Adrenal gland (tissue), 9 donors: ENCODE measurements at regions not wholly inside any gene's neighbourhood (a gene's known extent, or its start where the extent isn't known, plus 50 kb on each side); places are given as distances from the start of the nearest gene placed in this dataset.

Source experiments
- DNase-seq, 7 donors: peaks; one replicate each; pipeline ENCODE4 v3.0.0-alpha.2; 2019 to 2020
- H3K27ac ChIP-seq, 5 donors: fragments of 200-600 bp; sonication (generic) in 4 of 5; 1 replicate in 3 of 5; 2 replicates in 2 of 5; pipeline versions ENCODE4 v1.5.1 to v1.8.0; 2016 to 2020; ENCODE audit warnings: mild to moderate bottlenecking in 1 of 5
- H3K27me3 ChIP-seq: fragments of 200-600 bp; 2 replicates; pipeline ENCODE4 v1.8.0; 2021
- H3K36me3 ChIP-seq, 2 donors: fragments of 200-600 bp; replicated peaks in 1 of 2; 1 replicate in 1 of 2; 2 replicates in 1 of 2; pipeline versions ENCODE4 v1.5.1 to v1.8.0; 2018 to 2022
- H3K4me1 ChIP-seq, 2 donors: fragments of 200-600 bp; replicated peaks in 1 of 2; 1 replicate in 1 of 2; 2 replicates in 1 of 2; pipeline versions ENCODE4 v1.5.1 to v1.8.0; 2018 to 2021
- H3K4me3 ChIP-seq, 4 donors: fragments of 200-600 bp; sonication (generic) in 3 of 4; one replicate each; pipeline ENCODE4 v1.5.1; 2016 to 2018
- H3K9me3 ChIP-seq, 3 donors: fragments of 200-600 bp; sonication (generic) in 1 of 3; replicated peaks in 1 of 3; 1 replicate in 2 of 3; 2 replicates in 1 of 3; pipeline versions ENCODE4 v1.5.1 to v1.8.0; 2016 to 2021
- CTCF ChIP-seq, 6 experiments: fragments of 450-650 bp in 4 of 6; fragments of 200-600 bp in 2 of 6; sonication (generic) in 1 of 6; IDR thresholded peaks; 1 replicate in 5 of 6; 2 replicates in 1 of 6; pipeline versions ENCODE4 v1.5.1 to v1.8.0; 2016 to 2021; ENCODE audit warnings: antibody characterized with exemption in 6 of 6, mild to moderate bottlenecking in 2 of 6, moderate library complexity in 1 of 6
- POLR2A ChIP-seq, 2 donors: fragments of 450-650 bp; IDR thresholded peaks; one replicate each; pipeline ENCODE4 v1.6.1; 2017; ENCODE audit warnings: antibody characterized with exemption in 2 of 2, mild to moderate bottlenecking in 2 of 2, moderate library complexity in 1 of 2
- WGBS, 4 donors: extraction: QIAGEN DNeasy Blood & Tissue Kit in 2 of 4; methylation state at CpG; one replicate each; pipeline versions ENCODE4 v1.1.5 to v1.1.7; 2013 to 2017; 5-methylcytosine and 5-hydroxymethylcytosine counted together
- intact Hi-C, 2 donors: fragments of 100-400 bp; cut with DNase I; formaldehyde crosslinking; loops; one replicate each; pipeline versions ENCODE4 v1.14.1 to v1.15.0; 2022 to 2023
- donor health status: healthy with polysubstance abuse.
- donor health status: Bipolar disorder and iron deficiency.
- donor health status: DM: yes; HTN: yes; CAD: no.
- donor health status: DM: no; HTN: no; CAD: no.
- donor health status: DM: no; HTN: no; CAD: no.

- H3K4me3 ChIP-seq: no peak overlapping the region
- H3K4me1 ChIP-seq: no peaks in the 10 kb centered on the region
- no peaks in the 10 kb centered on the region for H3K36me3 ChIP-seq
- no peak overlapping the region for H3K27ac ChIP-seq
- TF ChIP-seq POLR2A (IDR thresholded peaks at IDR 0.05): no peak
- no peak for TF ChIP-seq CTCF (IDR thresholded peaks at IDR 0.05)
- DNase-seq: no peak
- H3K27me3 ChIP-seq: no peaks in the 10 kb centered on the region
- intact Hi-C loops: no loop called here
- WGBS, 4 donors: 69 to 91% (median 84%) methylated on average over 3 of the region's 3 CpGs
- no peaks in the 10 kb centered on the region for H3K9me3 ChIP-seq
Measured at GRCh38 chr7:136128050-136128449, 150.9 kb upstream of the MTPN start.

- H3K27ac ChIP-seq: no peak overlapping the region
- intact Hi-C loops: no loop called here
- 73 to 82% (median 77%) methylated on average over 3 of the region's 3 CpGs for WGBS, 4 donors
Measured at GRCh38 chr7:136123352-136123751, 146.2 kb upstream of the MTPN start.

GRCh38 chr7:136122026-136122425 is 144.9 kb upstream of the MTPN start:
- no peaks in the 10 kb centered on the region for H3K9me3 ChIP-seq
- H3K27me3 ChIP-seq: no peaks in the 10 kb centered on the region
- no peak for DNase-seq
- TF ChIP-seq CTCF (IDR thresholded peaks at IDR 0.05) (no peak), POLR2A (IDR thresholded peaks at IDR 0.05) (no peak)
- no peak overlapping the region for H3K27ac ChIP-seq
- no peaks in the 10 kb centered on the region for H3K36me3 ChIP-seq
- intact Hi-C loops: no loop called here
- 65 to 80% (median 74%) methylated on average over 1 of the region's 1 CpG for WGBS, 4 donors
- no peak overlapping the region for H3K4me3 ChIP-seq
- H3K4me1 ChIP-seq: no peaks in the 10 kb centered on the region

More at GRCh38 chr7:136123352-136123751, 146.2 kb upstream of the MTPN start:
- Histone ChIP-seq H3K9me3 (no peaks in the 10 kb centered on the region), H3K27me3 (no peaks in the 10 kb centered on the region), H3K36me3 (no peaks in the 10 kb centered on the region), H3K4me3 (no peak overlapping the region), H3K4me1 (no peaks in the 10 kb centered on the region)
- no peak for DNase-seq
- TF ChIP-seq POLR2A (IDR thresholded peaks at IDR 0.05): no peak
- TF ChIP-seq CTCF (IDR thresholded peaks at IDR 0.05): no peak

GRCh38 chr7:136117539-136117938 is 140.4 kb upstream of the MTPN start:
- 83 to 95% (median 92%) methylated on average over 6 to 7 of the region's 7 CpGs for WGBS, 4 donors
- TF ChIP-seq CTCF (IDR thresholded peaks at IDR 0.05) (no peak), POLR2A (IDR thresholded peaks at IDR 0.05) (no peak)
- Histone ChIP-seq H3K27ac (no peak overlapping the region), H3K27me3 (no peaks in the 10 kb centered on the region), H3K4me1 (no peaks in the 10 kb centered on the region), H3K9me3 (no peaks in the 10 kb centered on the region), H3K4me3 (no peak overlapping the region), H3K36me3 (no peaks in the 10 kb centered on the region)
- intact Hi-C loops: loop anchor here in 1 of 2 donors (5.0 kb wide), 1 partner anchor 355 kb away; no protein-coding TSS in a partner anchor
- DNase-seq: no peak
